DND-41 (cell line): ENCODE measurements at regions not wholly inside any gene's neighbourhood (a gene's known extent, or its start where the extent isn't known, plus 50 kb on each side); places are given as distances from the start of the nearest gene placed in this dataset.

Source experiments
- EZH2 ChIP-seq: IDR thresholded peaks from 3 replicates; pipeline ENCODE4 v1.6.1; 2012; ENCODE audit warnings: borderline replicate concordance, low read depth, mild to moderate bottlenecking, moderate library complexity, low read length, inconsistent platforms; ENCODE audit not compliant: severe bottlenecking
- TF ChIP-seq, protein P1 (sequence below): IDR thresholded peaks from 2 replicates; pipeline ENCODE4 v1.5.1; 2012; ENCODE audit warnings: borderline replicate concordance, low read length, moderate library complexity, mild to moderate bottlenecking; ENCODE audit not compliant: poor library complexity, severe bottlenecking; ENCODE audit errors: extremely low read depth

DNA sequence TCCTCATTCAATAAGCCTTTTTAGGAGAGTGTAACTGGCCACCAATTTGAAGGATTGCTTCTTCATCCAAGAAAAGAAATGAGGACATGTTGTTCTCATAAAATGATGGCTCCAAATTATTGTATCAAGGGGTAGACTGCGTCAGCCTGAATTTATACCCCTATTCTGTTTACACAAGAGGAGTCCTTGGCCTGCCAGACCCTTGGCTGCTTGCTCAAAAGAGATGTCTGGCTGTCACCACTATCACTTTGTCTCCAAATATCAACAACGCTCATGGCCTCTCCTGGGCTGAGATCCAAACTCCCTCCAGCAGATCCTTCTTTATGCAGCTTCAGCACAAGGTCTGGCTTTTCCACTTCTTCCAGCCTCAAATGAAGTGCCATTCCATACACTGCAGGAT is 127.9 kb downstream of the OR13H1 start:
- TF ChIP-seq, protein P1, sequence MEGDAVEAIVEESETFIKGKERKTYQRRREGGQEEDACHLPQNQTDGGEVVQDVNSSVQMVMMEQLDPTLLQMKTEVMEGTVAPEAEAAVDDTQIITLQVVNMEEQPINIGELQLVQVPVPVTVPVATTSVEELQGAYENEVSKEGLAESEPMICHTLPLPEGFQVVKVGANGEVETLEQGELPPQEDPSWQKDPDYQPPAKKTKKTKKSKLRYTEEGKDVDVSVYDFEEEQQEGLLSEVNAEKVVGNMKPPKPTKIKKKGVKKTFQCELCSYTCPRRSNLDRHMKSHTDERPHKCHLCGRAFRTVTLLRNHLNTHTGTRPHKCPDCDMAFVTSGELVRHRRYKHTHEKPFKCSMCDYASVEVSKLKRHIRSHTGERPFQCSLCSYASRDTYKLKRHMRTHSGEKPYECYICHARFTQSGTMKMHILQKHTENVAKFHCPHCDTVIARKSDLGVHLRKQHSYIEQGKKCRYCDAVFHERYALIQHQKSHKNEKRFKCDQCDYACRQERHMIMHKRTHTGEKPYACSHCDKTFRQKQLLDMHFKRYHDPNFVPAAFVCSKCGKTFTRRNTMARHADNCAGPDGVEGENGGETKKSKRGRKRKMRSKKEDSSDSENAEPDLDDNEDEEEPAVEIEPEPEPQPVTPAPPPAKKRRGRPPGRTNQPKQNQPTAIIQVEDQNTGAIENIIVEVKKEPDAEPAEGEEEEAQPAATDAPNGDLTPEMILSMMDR: no peak
- TF ChIP-seq EZH2: no peak
